OCI-LY1 (cell line): ENCODE measurements at regions not wholly inside any gene's neighbourhood (a gene's known extent, or its start where the extent isn't known, plus 50 kb on each side); places are given as distances from the start of the nearest gene placed in this dataset.

Source experiments
- CTCF ChIP-seq: fragments of 200-600 bp; sonication (generic), shearing (Covaris generic); IDR thresholded peaks from 2 replicates; pipeline ENCODE4 v1.5.1; 2017; ENCODE audit warnings: mild to moderate bottlenecking, antibody characterized with exemption, low read length, moderate library complexity, mixed read lengths
- EZH2 ChIP-seq: fragments of 200-600 bp; sonication (generic), shearing (Covaris generic); IDR thresholded peaks from 2 replicates; pipeline ENCODE4 v1.8.0; 2017; ENCODE audit warnings: borderline replicate concordance, mixed run types, mild to moderate bottlenecking, antibody characterized with exemption, low read length, moderate library complexity, mixed read lengths

GRCh38 chr1:37306461-37306860, 167.9 kb upstream of the ZC3H12A start:
- TF ChIP-seq CTCF (no peak), EZH2 (no peak)
